Sigmoid colon (tissue), 6 donors: ENCODE measurements at regions not wholly inside any gene's neighbourhood (a gene's known extent, or its start where the extent isn't known, plus 50 kb on each side); places are given as distances from the start of the nearest gene placed in this dataset.

ENCODE experiments used
- DNase-seq: peaks from one replicate; pipeline ENCODE4 v3.0.0-alpha.2; 2019
- H3K27ac ChIP-seq, 4 donors: fragments of 200-600 bp; sonication (generic); one replicate each; pipeline ENCODE4 v1.5.1; 2016 to 2019; ENCODE audit warnings: mild to moderate bottlenecking in 1 of 4
- H3K27me3 ChIP-seq, 3 donors: fragments of 200-600 bp; sonication (generic); one replicate each; pipeline ENCODE4 v1.5.1; 2019; ENCODE audit warnings: mild to moderate bottlenecking in 1 of 3
- H3K36me3 ChIP-seq, 4 donors: fragments of 200-600 bp; sonication (generic); one replicate each; pipeline ENCODE4 v1.5.1; 2016 to 2019
- H3K4me1 ChIP-seq, 4 donors: fragments of 200-600 bp; sonication (generic); one replicate each; pipeline ENCODE4 v1.5.1; 2017 to 2019
- H3K4me3 ChIP-seq, 4 donors: fragments of 200-600 bp; sonication (generic); one replicate each; pipeline ENCODE4 v1.5.1; 2017 to 2019; ENCODE audit warnings: mild to moderate bottlenecking in 2 of 4, moderate library complexity in 1 of 4
- H3K9me3 ChIP-seq, 4 donors: fragments of 200-600 bp in 3 of 4; sonication (generic) in 3 of 4; one replicate each; pipeline versions ENCODE4 v1.5.1 to v1.6.1; 2013 to 2019
- EP300 ChIP-seq, 4 donors: sonication (generic); formaldehyde crosslinking; IDR thresholded peaks; one replicate each; pipeline ENCODE4 v1.6.1; 2017; ENCODE audit warnings: antibody characterized with exemption in 4 of 4
- POLR2A ChIP-seq, 2 donors: fragments of 450-650 bp; IDR thresholded peaks; one replicate each; pipeline ENCODE4 v1.6.1; 2016; ENCODE audit warnings: antibody characterized with exemption in 2 of 2, mild to moderate bottlenecking in 2 of 2, moderate library complexity in 2 of 2
- POLR2AphosphoS5 ChIP-seq, 4 donors: sonication (generic); formaldehyde crosslinking; IDR thresholded peaks; one replicate each; pipeline ENCODE4 v1.6.1; 2017; ENCODE audit warnings: antibody characterized with exemption in 4 of 4
- WGBS, 2 donors: extraction: QIAGEN DNeasy Blood & Tissue Kit; methylation state at CpG; one replicate each; pipeline ENCODE4 v1.1.7; 2013; 5-methylcytosine and 5-hydroxymethylcytosine counted together
- intact Hi-C: fragments of 100-400 bp; cut with DNase I; formaldehyde crosslinking; loops from one replicate; pipeline ENCODE4 v1.15.1; 2023
- TF ChIP-seq, protein P1 (sequence below), 4 experiments: fragments of 450-650 bp in 3 of 4; fragments of 200-600 bp in 1 of 4; IDR thresholded peaks; one replicate each; pipeline ENCODE4 v1.5.1; 2016 to 2019; ENCODE audit warnings: antibody characterized with exemption in 4 of 4, mild to moderate bottlenecking in 3 of 4, moderate library complexity in 2 of 4
- donor health status: healthy with polysubstance abuse.
- donor health status: healthy.

DNA sequence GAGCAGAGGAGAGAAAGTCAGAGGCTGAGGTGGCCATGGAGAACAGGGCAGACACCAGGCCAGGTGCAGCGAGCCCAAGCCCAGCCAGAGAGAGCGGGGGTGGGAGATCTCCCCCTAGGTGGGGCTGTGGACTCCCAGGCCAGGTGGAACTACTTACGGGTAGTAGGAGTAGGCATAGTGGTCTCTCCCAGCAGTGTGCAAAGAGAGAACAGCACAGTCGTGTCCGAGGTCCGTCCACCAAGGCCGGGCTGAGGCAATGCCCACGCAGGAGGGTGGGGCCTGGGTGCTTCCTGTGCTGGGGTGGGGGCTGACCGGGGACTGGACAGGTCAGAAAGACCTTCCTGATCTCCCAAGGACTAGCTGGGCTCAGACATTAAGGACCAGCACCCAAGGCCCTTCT lies 263.7 kb downstream of the PTPRU start:
- TF ChIP-seq, protein P1, sequence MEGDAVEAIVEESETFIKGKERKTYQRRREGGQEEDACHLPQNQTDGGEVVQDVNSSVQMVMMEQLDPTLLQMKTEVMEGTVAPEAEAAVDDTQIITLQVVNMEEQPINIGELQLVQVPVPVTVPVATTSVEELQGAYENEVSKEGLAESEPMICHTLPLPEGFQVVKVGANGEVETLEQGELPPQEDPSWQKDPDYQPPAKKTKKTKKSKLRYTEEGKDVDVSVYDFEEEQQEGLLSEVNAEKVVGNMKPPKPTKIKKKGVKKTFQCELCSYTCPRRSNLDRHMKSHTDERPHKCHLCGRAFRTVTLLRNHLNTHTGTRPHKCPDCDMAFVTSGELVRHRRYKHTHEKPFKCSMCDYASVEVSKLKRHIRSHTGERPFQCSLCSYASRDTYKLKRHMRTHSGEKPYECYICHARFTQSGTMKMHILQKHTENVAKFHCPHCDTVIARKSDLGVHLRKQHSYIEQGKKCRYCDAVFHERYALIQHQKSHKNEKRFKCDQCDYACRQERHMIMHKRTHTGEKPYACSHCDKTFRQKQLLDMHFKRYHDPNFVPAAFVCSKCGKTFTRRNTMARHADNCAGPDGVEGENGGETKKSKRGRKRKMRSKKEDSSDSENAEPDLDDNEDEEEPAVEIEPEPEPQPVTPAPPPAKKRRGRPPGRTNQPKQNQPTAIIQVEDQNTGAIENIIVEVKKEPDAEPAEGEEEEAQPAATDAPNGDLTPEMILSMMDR (IDR thresholded peaks at IDR 0.05): no peak
- no peak for TF ChIP-seq POLR2AphosphoS5 (IDR thresholded peaks at IDR 0.05)
- no peak for TF ChIP-seq POLR2A (IDR thresholded peaks at IDR 0.05)
- Histone ChIP-seq H3K4me3 (no peak overlapping the region), H3K9me3 (peaks cover 3 to 7% (median 7%) of the 10 kb centered on the region in 4 donors), H3K27ac (no peak overlapping the region), H3K36me3 (no peaks in the 10 kb centered on the region), H3K27me3 (peaks cover 0 to 13% (median 8%) of the 10 kb centered on the region in 3 donors), H3K4me1 (no peaks in the 10 kb centered on the region)
- peak; percentile 51 for DNase-seq
- intact Hi-C loops: no loop called here
- 85 to 89% methylated on average over 9 of the region's 9 CpGs for WGBS, 2 donors

DNA sequence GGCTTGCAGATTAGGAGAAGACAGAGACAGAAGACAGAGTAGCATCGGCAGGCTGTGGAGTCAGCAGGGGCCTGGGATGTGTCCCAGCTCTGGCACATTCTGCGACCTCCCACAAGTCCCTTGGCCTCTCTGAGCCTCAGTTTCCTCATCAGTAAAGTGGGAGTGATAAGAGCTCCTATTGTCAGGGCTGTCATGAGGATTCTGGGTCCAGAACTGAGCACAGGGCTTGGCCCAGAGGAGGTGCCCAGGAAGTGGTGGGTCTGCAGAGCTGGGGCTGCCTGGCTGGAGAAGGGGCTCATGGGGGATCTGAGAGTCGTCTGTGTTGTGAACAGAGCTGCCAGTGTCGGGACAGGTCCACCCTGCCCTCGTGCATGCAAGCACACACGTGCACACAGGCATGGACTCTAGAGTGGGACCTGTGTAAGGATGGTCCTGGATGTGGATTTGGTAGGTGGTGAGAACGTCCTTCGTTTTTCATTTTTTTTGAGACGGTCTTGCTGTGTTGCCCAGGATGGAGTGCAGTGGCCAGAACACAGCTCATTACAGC lies 262.9 kb downstream of the PTPRU start:
- Histone ChIP-seq H3K4me1 (no peaks in the 10 kb centered on the region), H3K9me3 (peaks cover 3 to 7% (median 7%) of the 10 kb centered on the region in 4 donors), H3K27ac (no peak overlapping the region), H3K36me3 (no peaks in the 10 kb centered on the region), H3K4me3 (no peak overlapping the region), H3K27me3 (peaks cover 0 to 9% (median 8%) of the 10 kb centered on the region in 3 donors)
- TF ChIP-seq POLR2A (IDR thresholded peaks at IDR 0.05): no peak
- TF ChIP-seq EP300 (IDR thresholded peaks at IDR 0.05): no peak
- TF ChIP-seq POLR2AphosphoS5 (IDR thresholded peaks at IDR 0.05): no peak
- TF ChIP-seq, protein P1 (IDR thresholded peaks at IDR 0.05): no peak
- intact Hi-C loops: no loop called here
- WGBS, 2 donors: 79 to 86% methylated on average over 9 of the region's 9 CpGs
- DNase-seq: peak; percentile 44

DNA sequence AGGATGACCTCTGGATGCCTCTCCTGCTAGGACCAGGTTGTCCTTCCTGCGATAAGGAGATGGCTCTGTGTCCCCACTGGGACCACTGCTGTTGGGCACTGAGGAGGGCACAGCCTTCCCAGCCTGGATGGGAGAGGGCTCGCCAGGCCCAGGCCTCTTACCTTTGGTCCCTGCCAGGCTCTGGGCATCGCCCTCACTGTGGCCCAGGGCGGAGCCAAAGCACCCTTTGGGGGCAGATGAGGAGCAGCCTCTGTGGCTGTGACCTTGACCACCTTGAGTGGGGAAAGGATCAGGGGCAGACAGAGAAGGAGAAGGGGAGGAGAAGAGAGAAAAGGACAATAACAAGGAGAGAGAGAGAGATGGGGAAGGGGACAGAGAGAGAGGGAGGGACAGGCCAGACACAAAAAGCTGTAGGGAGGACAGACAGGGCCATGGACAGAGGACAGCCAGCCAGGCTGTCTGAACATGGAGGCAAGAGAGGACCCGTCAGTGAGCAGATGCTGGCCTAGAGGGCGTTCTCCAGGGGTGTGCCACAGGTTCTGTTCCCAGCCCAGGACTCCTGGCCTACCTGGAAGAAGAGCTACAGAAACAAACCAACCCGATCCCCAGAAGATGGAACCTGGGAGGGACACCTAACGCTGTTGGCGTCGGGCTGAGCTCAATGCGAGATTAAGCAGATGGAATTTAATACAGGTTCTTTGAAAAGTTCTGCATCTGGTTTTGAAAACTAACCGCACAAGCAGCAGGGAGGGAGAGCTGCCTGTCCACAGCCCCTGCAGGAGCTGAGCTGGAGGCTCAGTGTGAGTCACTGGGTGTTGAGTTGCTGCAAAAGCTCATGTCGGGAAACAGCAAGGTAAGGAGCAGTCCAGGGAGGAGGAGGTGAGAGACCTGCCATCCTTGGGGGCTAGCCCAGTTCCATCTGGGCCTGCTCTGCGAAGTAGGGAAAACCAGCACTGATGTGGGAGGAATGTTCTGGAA lies 262.1 kb downstream of the PTPRU start:
- Histone ChIP-seq H3K9me3 (peaks cover 3 to 7% (median 7%) of the 10 kb centered on the region in 4 donors), H3K4me1 (no peaks in the 10 kb centered on the region), H3K4me3 (no peak overlapping the region), H3K27ac (no peak overlapping the region), H3K27me3 (peaks cover 0 to 9% (median 8%) of the 10 kb centered on the region in 3 donors), H3K36me3 (no peaks in the 10 kb centered on the region)
- whole genome bisulfite sequencing, 2 donors: 83 to 85% methylated on average over 14 of the region's 14 CpGs
- peak; percentile 37 for DNase-seq
- intact Hi-C loops: no loop called here
- TF ChIP-seq EP300 (IDR thresholded peaks at IDR 0.05): no peak
- no peak for TF ChIP-seq POLR2A (IDR thresholded peaks at IDR 0.05)
- TF ChIP-seq, protein P1 (IDR thresholded peaks at IDR 0.05): no peak
- no peak for TF ChIP-seq POLR2AphosphoS5 (IDR thresholded peaks at IDR 0.05)

DNA sequence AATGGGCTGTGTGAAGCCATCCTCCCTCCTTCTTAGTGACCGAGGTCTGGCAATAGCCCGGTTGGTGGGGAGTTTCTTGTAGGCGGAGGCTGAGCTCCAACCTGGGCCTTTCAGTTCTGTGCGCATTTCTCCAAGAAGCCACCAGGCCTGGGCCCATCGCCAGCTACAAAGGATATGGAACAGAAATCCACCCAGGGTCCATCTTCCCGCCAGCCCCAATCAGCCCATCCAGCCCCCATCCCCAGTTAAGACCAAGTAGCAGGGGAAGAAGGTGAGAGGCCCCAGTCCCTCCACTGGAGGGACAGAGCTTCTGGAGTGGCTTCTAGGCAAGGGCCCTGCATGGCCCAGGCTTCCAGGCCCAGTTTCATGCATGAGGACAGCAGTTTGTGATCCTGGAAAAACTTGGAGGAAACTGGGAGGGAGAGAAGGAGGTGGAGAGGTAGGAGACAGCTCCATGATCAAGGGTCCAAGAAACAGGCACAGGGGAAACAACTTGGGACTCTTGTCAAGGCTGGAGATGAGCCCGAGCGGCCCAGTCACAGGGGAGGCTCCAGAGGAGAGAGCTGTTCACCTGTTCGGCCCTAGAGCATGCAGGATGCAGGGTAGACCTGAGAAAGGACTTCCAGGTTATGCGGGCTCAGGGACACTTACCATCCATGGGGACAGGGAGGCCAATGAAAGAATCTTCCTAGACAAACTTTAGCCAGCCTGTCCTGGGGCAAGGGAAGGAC lies 261.2 kb downstream of the PTPRU start:
- H3K36me3 ChIP-seq: no peaks in the 10 kb centered on the region
- DNase-seq: peak; percentile 58
- intact Hi-C loops: no loop called here

More for the DNA sequence above, 261.2 kb downstream of the PTPRU start:
- peaks cover 0 to 9% (median 8%) of the 10 kb centered on the region in 3 donors for H3K27me3 ChIP-seq
- H3K4me3 ChIP-seq: no peak overlapping the region
- WGBS, 2 donors: 90 to 91% methylated on average over 10 of the region's 10 CpGs
- H3K4me1 ChIP-seq: no peaks in the 10 kb centered on the region
- H3K9me3 ChIP-seq: peaks cover 3 to 7% (median 7%) of the 10 kb centered on the region in 4 donors
- TF ChIP-seq POLR2AphosphoS5 (IDR thresholded peaks at IDR 0.05) (no peak), EP300 (IDR thresholded peaks at IDR 0.05) (no peak), POLR2A (IDR thresholded peaks at IDR 0.05) (no peak)
- TF ChIP-seq, protein P1 (IDR thresholded peaks at IDR 0.05): no peak
- no peak overlapping the region for H3K27ac ChIP-seq
